ENCODE measurements at regions not wholly inside any gene's neighbourhood (a gene's known extent, or its start where the extent isn't known, plus 50 kb on each side); places are given as distances from the start of the nearest gene placed in this dataset.

GRCh38 chr3:519026-519425, 322.5 kb downstream of the CHL1 start (continued):
- TF ChIP-seq, protein P1, sequence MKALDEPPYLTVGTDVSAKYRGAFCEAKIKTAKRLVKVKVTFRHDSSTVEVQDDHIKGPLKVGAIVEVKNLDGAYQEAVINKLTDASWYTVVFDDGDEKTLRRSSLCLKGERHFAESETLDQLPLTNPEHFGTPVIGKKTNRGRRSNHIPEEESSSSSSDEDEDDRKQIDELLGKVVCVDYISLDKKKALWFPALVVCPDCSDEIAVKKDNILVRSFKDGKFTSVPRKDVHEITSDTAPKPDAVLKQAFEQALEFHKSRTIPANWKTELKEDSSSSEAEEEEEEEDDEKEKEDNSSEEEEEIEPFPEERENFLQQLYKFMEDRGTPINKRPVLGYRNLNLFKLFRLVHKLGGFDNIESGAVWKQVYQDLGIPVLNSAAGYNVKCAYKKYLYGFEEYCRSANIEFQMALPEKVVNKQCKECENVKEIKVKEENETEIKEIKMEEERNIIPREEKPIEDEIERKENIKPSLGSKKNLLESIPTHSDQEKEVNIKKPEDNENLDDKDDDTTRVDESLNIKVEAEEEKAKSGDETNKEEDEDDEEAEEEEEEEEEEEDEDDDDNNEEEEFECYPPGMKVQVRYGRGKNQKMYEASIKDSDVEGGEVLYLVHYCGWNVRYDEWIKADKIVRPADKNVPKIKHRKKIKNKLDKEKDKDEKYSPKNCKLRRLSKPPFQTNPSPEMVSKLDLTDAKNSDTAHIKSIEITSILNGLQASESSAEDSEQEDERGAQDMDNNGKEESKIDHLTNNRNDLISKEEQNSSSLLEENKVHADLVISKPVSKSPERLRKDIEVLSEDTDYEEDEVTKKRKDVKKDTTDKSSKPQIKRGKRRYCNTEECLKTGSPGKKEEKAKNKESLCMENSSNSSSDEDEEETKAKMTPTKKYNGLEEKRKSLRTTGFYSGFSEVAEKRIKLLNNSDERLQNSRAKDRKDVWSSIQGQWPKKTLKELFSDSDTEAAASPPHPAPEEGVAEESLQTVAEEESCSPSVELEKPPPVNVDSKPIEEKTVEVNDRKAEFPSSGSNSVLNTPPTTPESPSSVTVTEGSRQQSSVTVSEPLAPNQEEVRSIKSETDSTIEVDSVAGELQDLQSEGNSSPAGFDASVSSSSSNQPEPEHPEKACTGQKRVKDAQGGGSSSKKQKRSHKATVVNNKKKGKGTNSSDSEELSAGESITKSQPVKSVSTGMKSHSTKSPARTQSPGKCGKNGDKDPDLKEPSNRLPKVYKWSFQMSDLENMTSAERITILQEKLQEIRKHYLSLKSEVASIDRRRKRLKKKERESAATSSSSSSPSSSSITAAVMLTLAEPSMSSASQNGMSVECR (CRISPR knock-in tag; IDR thresholded peaks at IDR 0.05; ENCODE audit: borderline replicate concordance): no peak
- no peak for TF ChIP-seq MYBL2 (CRISPR knock-in tag; IDR thresholded peaks at IDR 0.05)
- TF ChIP-seq, protein P2, sequence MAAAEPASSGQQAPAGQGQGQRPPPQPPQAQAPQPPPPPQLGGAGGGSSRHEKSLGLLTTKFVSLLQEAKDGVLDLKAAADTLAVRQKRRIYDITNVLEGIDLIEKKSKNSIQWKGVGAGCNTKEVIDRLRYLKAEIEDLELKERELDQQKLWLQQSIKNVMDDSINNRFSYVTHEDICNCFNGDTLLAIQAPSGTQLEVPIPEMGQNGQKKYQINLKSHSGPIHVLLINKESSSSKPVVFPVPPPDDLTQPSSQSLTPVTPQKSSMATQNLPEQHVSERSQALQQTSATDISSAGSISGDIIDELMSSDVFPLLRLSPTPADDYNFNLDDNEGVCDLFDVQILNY (CRISPR knock-in tag; IDR thresholded peaks at IDR 0.05): no peak
- TF ChIP-seq, protein P3, sequence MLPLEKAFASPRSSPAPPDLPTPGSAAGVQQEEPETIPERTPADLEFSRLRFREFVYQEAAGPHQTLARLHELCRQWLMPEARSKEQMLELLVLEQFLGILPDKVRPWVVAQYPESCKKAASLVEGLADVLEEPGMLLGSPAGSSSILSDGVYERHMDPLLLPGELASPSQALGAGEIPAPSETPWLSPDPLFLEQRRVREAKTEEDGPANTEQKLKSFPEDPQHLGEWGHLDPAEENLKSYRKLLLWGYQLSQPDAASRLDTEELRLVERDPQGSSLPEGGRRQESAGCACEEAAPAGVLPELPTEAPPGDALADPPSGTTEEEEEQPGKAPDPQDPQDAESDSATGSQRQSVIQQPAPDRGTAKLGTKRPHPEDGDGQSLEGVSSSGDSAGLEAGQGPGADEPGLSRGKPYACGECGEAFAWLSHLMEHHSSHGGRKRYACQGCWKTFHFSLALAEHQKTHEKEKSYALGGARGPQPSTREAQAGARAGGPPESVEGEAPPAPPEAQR (CRISPR knock-in tag; IDR thresholded peaks at IDR 0.05): no peak
- TF ChIP-seq ZBTB43 (CRISPR knock-in tag; IDR thresholded peaks at IDR 0.05): no peak
- no peak for TF ChIP-seq ZNF138 (CRISPR knock-in tag; conservative IDR thresholded peaks at IDR 0.05)
- no peak for TF ChIP-seq NFYB (CRISPR knock-in tag; conservative IDR thresholded peaks at IDR 0.05; ENCODE audit: low read depth)
- TF ChIP-seq, protein P4, sequence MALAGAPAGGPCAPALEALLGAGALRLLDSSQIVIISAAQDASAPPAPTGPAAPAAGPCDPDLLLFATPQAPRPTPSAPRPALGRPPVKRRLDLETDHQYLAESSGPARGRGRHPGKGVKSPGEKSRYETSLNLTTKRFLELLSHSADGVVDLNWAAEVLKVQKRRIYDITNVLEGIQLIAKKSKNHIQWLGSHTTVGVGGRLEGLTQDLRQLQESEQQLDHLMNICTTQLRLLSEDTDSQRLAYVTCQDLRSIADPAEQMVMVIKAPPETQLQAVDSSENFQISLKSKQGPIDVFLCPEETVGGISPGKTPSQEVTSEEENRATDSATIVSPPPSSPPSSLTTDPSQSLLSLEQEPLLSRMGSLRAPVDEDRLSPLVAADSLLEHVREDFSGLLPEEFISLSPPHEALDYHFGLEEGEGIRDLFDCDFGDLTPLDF (CRISPR knock-in tag; IDR thresholded peaks at IDR 0.05): no peak
- no peak for TF ChIP-seq FOXK1 (CRISPR knock-in tag; IDR thresholded peaks at IDR 0.05)
- no peak for TF ChIP-seq MLX (CRISPR knock-in tag; IDR thresholded peaks at IDR 0.05)
- no peak for TF ChIP-seq GABPB1 (CRISPR knock-in tag; IDR thresholded peaks at IDR 0.05)

GRCh38 chr3:522888-523287, 326.3 kb downstream of the CHL1 start:
- Mint-ChIP-seq H3K36me3 (peaks cover 63% of the 10 kb centered on the region), H3K4me3 (no peak overlapping the region), H3K27ac (no peak overlapping the region), H3K4me1 (no peaks in the 10 kb centered on the region), H3K9me3 (peaks cover 84% of the 10 kb centered on the region), H3K27me3 (ENCODE audit: low read depth) (peaks cover 2% of the 10 kb centered on the region)
- CTCF ChIA-PET: no interaction called here
- no peak for ATAC-seq
- no peak for DNase-seq (ENCODE audit: low spot score)
- no peak for TF ChIP-seq NR2C2 (CRISPR knock-in tag; IDR thresholded peaks at IDR 0.05)
- TF ChIP-seq SMAD3 (CRISPR knock-in tag; IDR thresholded peaks at IDR 0.05; ENCODE audit: borderline replicate concordance): no peak
- TF ChIP-seq GABPB1 (CRISPR knock-in tag; IDR thresholded peaks at IDR 0.05): no peak
- POLR2A ChIA-PET: no interaction called here

DNA sequence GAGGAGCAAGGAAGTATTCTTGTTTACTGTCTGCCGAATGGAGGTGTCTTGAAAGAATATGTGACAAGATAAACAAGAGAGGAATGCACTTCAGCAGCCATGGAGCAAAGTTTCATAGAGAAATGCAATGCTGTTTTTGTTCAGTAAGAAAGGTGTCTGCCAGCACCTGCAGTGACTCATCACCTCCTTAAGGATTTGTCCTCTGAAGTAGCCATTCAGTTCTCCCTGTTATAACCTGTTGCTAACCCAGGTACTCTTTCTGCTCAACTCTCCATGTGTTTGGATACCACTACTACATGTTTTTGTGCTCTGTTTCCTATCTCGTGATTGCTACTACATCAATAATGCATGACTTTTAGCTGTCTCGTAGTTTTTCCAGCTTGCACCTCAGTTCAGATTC, 328.9 kb downstream of the CHL1 start:
- Mint-ChIP-seq H3K27me3 (ENCODE audit: low read depth) (peaks cover 2% of the 10 kb centered on the region), H3K36me3 (peaks cover 71% of the 10 kb centered on the region), H3K4me3 (no peak overlapping the region), H3K4me1 (no peaks in the 10 kb centered on the region), H3K27ac (no peak overlapping the region), H3K9me3 (peaks cover 83% of the 10 kb centered on the region)
- ATAC-seq: no peak
- CTCF ChIA-PET: no interaction called here
- POLR2A ChIA-PET: no interaction called here
- no peak for DNase-seq (ENCODE audit: low spot score)
- TF ChIP-seq MXD4 (CRISPR knock-in tag; IDR thresholded peaks at IDR 0.05; ENCODE audit: borderline replicate concordance) (no peak), TP53 (CRISPR knock-in tag; IDR thresholded peaks at IDR 0.05) (no peak), GABPB1 (CRISPR knock-in tag; IDR thresholded peaks at IDR 0.05) (no peak), FOXK1 (CRISPR knock-in tag; IDR thresholded peaks at IDR 0.05) (no peak), ETV6 (CRISPR knock-in tag; IDR thresholded peaks at IDR 0.05) (no peak), NR1H2 (CRISPR knock-in tag; IDR thresholded peaks at IDR 0.05) (no peak), ZNF219 (CRISPR knock-in tag; IDR thresholded peaks at IDR 0.05; ENCODE audit: borderline replicate concordance) (no peak), KAT7 (CRISPR knock-in tag; IDR thresholded peaks at IDR 0.05; ENCODE audit: borderline replicate concordance) (no peak), CREM (CRISPR knock-in tag; IDR thresholded peaks at IDR 0.05) (no peak), PREB (CRISPR knock-in tag; IDR thresholded peaks at IDR 0.05; ENCODE audit: borderline replicate concordance) (no peak), ELF4 (CRISPR knock-in tag; IDR thresholded peaks at IDR 0.05; ENCODE audit: low read depth) (no peak)

Measured in WTC11 (cell line).